COLO668 (cell line): ENCODE measurements at regions not wholly inside any gene's neighbourhood (a gene's known extent, or its start where the extent isn't known, plus 50 kb on each side); places are given as distances from the start of the nearest gene placed in this dataset.

Experiments used
- DNase-seq: peaks from one replicate; lab custom pipeline; 2025; ENCODE audit not compliant: unreplicated experiment; lab: John Stamatoyannopoulos, UW

DNA sequence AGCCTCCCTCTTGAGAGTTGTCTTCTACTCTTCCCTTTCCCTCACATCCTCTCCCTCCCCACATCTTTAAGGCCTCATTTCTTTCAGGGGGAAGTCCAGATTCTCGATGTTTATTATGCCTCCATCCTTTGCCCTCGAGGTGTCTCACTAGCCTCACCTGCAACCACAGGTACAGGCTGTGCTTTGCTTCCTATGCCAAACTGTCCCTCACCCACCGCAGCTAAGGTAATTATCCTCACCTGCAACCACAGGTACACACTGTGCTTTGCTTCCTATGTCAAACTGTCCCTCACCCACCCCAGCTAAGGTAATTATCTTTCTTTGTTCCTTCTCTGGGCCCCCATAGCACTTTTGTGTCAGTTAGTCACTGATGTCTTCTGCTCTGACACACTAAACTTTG, 328.1 kb upstream of the SNX7 start:
- no peak for DNase-seq

DNA sequence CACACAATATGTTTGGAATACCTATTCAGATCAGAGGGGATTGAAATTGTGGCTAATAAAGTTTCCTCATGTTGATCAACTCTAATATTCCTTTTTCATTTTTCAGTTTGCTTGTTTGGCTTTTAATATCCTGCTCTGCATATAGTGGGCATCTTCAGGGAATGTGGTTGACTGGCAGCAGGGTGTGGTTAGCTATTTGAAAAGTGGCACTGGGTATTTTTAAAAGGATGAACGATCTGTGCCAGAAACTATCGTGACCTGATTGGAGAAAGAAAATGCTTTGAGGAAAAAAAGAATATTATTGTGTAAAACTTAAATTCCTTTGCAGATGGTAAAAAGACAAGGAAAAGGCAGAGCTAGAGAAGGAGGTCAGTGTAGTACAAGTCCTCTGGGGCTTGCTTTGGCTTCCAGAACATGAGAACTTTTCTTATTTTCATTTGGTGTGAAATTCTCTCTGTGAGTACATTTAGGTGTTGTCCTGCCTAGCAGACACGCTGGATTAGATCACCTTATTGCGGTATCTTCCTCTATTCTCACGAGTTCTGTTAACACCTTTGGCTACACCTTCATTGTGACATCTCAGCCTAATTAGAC, 329.7 kb upstream of the SNX7 start:
- no peak for DNase-seq

DNA sequence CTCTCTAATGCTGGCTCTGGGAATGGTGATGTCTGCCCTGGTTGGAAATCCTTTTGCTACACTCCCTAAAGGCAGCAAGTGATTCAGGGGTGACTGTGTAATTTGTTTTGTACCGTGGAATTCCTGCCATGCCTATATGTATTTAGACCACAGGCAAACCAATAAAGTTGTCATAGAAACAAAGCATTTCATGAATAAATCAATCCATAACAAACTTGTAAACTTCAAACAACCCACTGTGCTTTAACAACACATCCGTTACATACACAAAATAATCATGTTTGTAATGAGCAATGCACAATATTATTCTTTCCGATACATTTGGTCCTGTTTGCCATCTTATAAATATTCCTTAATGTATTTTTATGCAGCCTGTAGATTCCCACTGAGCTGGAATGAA, 330.3 kb upstream of the SNX7 start:
- no peak for DNase-seq

GRCh38 chr1:98330224-98330623, 331.3 kb upstream of the SNX7 start:
- no peak for DNase-seq

DNA sequence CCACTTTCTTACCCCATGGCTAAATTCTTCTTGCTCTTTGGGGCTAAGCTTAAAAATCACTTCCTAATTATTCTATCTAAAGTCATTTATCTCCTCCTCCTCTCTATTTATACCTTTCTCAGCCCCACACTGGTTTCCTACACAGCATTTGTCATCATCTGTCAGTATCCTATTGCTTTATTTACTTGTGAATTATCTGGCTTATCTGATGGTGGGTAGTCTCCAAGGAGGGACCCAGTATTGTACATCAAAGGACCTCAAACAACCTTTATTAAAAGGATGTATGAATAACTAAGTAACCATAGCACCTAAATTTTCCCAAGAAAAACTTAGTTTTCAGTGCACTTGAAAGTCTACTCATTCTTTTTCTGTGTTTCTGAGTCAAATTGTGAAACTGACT, 332.7 kb upstream of the SNX7 start:
- DNase-seq = no peak

DNA sequence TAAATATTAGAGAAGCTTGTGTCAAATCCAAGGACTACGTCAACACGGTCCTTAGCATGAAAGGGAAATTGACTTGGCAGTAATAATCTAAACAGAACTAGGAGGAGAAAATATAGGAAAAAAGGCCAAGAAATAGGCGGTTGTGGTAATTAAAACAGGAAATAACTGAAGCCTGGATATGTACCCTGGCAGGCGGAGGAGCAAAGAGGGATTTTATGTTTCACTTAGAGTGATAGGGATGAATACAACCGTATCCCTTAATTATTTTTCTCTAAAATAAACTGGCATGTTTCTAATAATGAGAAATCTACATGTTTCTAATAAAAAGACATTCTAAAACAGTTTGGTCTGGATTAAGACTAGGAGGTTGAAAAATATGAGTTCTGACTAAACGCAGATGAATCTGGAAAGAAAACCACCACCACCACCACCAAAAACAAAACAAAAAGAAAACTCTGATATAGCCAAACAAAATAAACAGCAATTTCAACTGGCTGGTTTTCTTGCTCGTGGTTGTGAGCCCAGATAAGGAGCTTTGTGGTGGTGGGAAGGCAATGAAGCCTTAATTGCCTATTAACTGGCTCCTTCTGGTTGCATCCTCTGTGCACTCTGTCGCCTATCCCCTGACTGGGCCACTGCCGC, 334.2 kb upstream of the SNX7 start:
- no peak for DNase-seq

DNA sequence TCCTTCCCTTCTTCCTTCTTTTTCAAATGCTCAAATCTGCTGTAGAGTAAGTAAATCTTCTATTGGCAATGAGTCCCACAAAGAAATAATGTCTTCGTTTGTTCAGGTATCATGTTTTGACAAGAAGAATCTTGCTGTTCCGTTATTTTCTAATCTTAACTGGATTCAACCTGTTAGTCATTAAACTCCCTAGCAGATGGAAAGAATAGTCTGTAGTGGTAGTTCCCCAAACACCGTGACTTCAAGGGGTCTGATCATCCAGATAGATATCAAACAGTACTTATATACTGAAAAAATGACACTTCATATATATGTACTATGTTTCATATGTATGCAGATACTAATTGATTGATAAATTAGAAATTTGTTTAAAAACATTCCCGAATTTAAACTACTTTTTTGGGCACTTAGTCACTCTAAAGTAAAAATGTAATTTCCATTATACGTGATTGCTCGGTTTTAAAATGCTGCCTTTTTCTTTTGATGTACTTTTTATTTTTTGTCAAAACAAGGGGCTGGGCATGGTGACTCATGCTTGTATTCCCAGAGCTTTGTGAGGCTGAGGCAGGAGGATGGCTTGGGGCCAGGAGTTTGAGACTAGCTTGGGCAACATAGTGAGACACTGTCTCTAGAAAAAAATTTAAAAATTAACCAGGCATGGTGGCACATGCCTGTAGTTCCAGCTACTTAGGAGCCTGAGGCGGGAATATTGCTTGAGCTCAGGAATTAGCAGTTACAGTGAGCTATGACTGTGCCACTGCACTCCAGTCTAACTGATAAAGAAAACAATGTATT, 335.7 kb upstream of the SNX7 start:
- no peak for DNase-seq

GRCh38 chr1:98323906-98324358, 337.6 kb upstream of the SNX7 start:
- no peak for DNase-seq

DNA sequence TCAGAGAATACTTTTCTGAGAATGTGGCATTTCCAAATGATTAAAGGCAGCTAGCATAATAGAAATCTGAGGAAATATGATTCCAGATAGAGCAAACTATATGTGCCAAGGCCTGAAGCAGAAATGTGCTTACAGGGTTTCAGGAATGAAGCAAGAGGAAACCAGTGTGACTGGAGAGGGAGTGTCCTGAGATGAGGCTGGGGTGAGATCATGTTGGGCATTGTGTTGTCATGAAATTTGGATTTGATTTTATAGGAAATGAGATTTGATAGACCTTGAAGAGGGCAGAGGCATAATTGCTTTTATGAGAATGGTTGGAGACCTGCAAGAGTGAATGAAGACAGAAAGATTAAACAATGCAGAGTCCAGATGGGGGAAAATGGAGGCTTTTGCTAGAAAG, 338.1 kb upstream of the SNX7 start:
- DNase-seq = no peak

GRCh38 chr1:98322966-98323365, 338.6 kb upstream of the SNX7 start:
- no peak for DNase-seq

DNA sequence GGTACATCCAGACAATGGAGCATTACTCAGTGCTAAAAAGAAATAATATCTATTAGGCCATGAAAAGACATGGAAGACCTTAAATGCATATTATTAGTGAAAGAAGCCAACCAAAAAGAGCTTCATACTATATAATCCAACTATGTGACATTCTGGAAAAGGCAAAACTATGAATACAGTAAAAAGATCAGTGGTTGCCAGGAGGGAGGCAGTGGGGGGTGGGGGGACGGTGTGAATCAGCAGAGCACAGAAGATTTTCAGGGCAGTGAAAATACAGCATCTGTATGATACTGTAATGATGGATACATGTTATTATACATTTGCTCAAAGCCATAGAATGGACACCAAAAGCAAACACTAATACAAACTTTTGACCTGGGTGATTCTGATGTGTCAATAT, 339.4 kb upstream of the SNX7 start:
- DNase-seq = no peak

DNA sequence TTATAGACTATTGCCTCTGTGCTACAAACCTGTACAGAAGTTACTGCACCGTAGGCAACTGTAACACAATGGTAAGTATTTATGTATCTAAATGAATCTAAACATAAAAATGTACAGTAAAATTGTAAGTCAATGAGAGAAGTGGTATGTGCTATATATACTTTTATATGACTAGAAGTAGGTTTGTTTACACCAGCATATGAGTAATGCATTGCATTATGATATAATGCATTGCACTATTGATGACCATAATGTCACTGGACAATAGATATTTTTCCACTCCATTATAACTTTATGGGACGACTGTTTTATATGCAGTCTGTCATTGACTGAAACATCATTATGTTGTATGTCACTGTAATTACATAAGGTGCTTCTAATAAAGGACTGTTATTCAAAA, 340.3 kb upstream of the SNX7 start:
- DNase-seq = no peak

DNA sequence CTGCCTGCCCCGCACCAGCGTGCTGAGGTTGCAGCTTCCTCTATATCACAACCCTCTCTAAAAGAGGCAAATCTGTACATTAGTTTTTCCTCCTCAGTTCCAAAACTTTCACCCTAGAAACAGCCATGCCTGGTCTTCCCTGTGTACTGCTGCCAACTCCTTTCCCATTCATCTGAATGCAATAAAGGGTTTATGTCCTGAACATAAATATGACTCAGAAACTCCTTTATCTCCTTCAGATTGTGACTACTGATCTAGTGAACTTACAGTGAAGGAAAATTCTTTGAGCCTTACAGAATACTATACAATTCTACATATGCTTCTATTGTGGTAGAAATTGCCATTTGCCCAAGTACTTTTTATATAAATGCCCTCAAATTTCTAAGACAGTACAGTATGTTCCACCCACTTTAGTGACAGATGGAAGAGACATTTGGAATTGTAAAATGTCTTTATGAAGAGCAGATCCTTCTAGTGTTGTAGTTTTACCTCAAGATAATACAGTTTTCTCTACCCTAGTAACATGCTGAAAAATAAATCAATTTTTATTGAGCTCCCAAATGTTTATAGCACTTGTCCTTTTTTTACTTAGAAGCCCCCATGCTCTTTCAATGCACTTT, 345.1 kb upstream of the SNX7 start:
- no peak for DNase-seq

DNA sequence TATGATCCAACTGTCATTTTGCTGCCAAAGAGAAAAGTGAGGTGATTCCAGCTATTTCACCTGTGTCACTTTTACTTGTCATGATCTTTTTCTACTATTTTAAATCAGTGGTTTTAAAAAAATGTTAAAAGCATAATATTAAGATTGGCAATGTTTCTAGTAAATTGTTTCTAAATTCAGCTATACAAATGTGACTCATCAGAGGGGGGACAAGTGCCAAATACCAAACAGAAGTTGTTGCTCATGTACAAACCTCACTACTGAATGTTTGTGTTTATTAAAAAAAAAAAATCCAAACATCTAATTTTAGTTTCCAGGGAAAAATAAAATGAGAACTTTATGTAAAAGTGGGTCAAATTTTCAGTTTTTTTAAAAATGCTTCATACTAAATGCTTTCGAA, 346.2 kb upstream of the SNX7 start:
- DNase-seq = no peak

DNA sequence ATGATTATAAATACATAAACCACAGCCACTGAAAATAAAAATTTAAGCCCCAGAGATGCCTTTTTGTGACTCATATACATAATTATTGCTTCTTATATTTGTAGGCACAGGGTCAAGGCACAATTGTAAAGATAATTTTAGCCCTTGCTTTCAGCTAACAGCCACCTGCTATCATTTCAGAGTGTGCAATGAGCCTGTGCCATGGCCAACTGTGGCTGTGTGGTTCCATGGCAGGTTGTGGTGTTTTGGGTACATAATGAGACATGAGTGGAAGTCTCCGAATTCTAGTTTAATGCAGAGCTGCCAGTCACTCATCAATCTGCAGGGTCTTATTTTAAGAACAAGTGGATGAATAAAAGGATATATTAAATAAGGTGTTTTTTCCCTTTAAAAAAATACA, 346.9 kb upstream of the SNX7 start:
- no peak for DNase-seq

GRCh38 chr1:98306517-98307089, 354.9 kb upstream of the SNX7 start:
- no peak for DNase-seq

GRCh38 chr1:98305362-98305761, 356.2 kb upstream of the SNX7 start:
- DNase-seq = no peak

DNA sequence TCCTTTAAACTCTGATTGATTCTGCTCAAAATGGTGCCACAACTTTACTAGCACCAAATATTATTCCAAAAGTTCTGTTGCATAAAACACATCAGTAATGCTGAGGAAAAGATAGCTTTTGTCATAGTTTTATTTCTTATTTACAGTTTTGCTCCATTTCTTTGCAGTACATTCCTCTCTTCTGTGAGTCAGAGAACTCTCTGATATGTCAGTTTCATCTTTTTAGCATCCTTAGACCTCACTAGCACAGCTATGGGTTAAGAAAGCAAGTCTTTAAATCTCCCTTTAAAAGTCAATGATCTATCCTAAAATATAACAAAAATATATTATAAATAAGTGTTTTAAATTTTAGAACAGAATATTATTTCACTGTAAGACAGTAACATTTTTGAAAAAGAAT, 356.6 kb upstream of the SNX7 start:
- no peak for DNase-seq

GRCh38 chr1:98299861-98300260, 361.7 kb upstream of the SNX7 start:
- no peak for DNase-seq

GRCh38 chr1:98299313-98299712, 362.2 kb upstream of the SNX7 start:
- no peak for DNase-seq

- DNase-seq = no peak
Measured at GRCh38 chr1:98298319-98298718, 363.2 kb upstream of the SNX7 start.

GRCh38 chr1:98296681-98297080, 364.8 kb upstream of the SNX7 start:
- DNase-seq = no peak
